HG02610 (cell line): ENCODE measurements at regions not wholly inside any gene's neighbourhood (a gene's known extent, or its start where the extent isn't known, plus 50 kb on each side); places are given as distances from the start of the nearest gene placed in this dataset.
"Not testable (repeated sequence)": the region's sequence is repeated elsewhere in the genome, so short reads cannot be mapped to it uniquely, and the experiment has no call there.

Experiments
- ATAC-seq: cut with Tn5 transposase; IDR thresholded peaks from one replicate; pipeline ENCODE4 v1.9.1; 2021; ENCODE audit warnings: mild to moderate bottlenecking, moderate library complexity; ENCODE audit not compliant: unreplicated experiment

DNA sequence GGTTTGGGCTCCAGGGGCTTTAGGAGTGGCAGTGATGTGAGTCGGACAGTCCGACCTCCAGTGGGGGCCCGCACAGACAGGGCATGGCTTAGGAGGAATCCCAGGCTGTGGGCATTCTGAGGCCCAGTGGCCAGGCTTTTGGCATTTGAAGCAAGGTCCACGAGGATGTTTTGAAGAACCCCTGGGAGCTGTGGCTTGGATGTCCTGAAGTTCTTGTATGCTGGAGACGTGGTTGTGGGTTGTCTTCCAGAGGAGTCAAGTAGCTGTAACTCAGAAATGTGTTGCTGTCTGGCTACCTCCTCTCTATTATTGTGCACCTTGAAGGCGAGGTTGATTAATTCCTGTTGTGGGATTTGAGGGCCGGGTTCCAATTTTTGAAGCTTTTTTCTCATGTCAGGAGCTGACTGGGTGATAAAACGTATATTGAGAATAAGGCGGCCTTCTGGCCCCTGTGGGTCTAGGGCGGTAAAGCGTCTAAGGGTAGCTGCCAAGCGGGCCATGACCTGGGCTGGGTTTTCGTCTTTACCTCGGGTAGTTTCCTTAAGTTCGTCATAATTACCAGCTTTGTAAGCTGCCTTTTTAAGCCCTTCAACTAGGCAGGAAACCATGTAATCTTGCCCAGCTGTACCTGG is 67.3 kb upstream of the EZR start:
- ATAC-seq = not testable (repeated sequence)

DNA sequence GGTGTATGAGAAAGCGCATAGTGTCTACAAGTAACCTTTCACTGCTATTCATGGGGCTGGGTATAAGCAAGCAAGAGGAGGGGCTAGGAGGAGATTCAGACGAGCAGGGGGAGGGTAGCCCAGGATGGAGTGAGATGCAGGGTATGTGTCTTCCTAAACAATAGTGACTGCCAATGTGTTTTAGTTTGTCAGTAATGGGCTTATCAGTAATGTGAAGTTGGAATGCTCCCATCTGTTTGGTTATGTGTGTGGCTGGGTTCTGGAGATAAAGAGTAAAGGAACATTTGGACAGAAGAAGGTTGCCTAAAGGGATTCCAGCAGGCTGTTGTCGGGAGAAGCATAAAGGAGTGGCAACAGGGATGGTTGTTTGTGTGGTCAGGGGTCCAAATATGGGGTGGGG is 62.7 kb upstream of the EZR start:
- not testable (repeated sequence) for ATAC-seq

- ATAC-seq = not testable (repeated sequence)
Measured at GRCh38 chr6:158881276-158881675, 62.1 kb upstream of the EZR start.

- ATAC-seq = no peak
Measured at GRCh38 chr6:158879180-158879579, 60.0 kb upstream of the EZR start.

DNA sequence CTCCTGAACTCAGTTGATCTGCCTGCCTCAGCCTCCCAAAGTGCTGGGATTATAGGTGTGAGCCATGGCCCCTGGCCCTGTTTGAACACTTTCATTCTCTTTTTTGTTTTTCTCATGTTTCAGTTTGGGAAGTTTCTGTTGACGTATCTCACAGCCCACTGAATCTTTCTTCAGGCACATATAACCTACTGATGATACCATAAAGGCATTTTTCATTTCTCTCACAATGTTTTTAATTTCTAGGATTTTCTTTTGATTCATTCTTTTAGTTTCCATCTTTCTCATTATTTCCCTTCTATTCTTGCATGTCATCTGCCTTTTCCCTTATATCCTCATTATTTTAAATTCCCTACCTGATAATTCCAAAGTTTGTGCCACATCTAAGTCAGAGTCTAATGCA is 58.5 kb upstream of the EZR start:
- ATAC-seq = no peak

DNA sequence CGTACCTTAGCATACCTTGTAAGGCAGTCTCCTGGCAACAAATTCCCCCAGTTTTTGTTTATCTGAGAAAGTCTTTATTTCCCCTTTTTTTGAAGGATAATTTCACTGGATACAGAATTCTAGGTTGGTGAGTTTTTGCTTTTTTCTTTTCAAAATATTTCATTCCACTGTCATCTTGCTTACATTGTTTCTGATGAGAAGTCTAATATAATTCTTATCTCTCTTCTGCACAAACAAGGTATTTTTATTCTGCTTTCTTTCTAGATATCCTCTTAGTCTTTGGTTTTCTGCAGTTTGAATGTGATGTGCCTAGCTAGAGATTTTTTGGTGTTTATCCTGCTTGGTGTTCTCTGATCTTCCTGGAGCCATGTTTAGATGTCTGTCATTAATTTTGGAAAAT is 57.7 kb upstream of the EZR start:
- ATAC-seq = no peak

GRCh38 chr6:158870649-158870957 is 51.4 kb upstream of the EZR start:
- ATAC-seq = no peak

DNA sequence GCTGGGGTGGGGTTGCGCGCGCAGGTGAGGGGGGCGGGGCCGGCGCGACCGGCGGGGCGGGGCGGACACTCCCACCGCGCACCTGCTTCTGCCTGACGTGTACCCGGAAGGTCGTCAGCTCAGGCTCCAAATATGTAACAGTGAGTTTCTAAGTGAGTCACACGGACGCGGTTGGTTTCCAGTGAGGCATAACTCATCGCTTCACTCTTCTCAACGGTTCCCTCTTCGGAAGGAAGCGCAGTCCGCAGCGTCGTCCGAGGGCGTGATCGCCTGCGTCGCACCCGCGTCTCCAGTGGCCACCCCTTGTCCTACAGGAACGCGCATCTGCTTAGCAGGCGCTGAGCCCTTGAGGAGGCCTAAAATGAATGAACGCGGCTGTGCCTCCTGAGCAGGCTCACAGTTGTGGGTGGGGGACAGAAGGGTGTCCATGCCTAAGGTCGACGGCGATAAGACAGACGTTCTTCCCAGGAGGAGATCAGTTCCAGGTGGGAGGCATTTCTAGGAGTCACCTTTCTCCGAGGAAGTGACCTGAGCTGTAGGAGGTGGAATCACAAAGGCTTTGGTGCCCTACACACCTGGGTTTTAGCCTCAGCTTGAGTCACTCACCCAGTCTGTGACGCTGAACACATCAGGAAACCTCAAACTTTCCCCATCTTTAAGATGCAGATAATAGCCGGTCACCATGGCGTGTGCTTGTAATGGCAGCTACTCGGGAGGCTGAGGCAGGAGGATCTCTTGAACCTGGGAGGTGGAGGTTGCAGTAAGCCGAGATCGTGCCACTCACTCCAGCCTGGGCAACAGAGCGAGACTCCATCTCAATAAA is 50.9 kb upstream of the EZR start:
- ATAC-seq = peak; percentile 96

DNA sequence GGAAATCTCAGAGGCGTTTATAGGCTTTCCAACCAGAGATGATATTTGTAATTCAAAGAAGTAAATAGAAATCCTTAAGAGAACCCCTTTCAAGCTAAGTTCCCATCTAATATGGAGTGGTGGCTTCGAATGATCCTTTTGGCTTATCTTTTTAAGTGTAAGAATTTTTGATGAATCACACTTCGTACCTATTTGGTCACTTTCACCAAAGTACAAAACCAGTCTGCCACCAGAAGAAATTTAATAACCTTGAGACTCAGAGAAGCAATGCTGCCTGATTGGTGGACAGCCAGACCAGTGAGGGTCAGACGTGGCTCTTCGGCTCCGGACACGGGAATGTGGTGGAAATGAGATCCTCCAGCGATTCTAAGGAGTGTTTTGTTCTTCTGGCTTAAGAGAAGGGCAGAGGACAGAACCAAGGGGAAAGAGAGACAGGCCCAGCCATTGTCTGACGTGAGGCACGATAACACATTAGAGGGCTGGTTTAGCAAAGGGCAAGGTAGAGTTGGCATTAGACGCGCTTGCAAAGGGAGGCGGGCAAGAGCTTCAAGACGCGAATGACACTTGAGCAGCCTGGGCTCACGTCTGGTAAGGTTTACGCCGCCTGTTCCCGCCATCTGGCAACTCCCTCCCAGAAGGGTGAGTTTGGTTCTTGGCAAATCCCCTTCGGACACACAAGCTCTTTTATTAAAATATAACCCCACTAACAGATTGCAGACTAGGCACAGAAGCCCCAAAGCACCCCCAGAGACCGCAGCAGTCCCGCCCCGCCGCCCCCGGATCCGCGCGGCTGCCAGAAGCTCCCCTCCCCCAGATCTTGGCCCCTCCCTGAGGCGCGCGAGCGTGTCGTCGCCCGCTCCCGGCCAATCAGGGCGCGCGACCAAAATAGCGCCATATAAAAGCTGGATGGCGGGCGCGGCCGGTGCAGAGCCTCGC is 50.0 kb upstream of the EZR start:
- ATAC-seq = peak; percentile 77
